Activated B cell treated with CpG ODN at 0.5 μM for 24 hours (primary cell): ENCODE measurements at regions not wholly inside any gene's neighbourhood (a gene's known extent, or its start where the extent isn't known, plus 50 kb on each side); places are given as distances from the start of the nearest gene placed in this dataset.

ENCODE experiments used
- ATAC-seq: fragments of 200-7000 bp; cut with Tn5 transposase; one replicate; pipeline ENCODE4 v1.10.0; 2021; ENCODE audit warnings: low read depth, mild to moderate bottlenecking, moderate library complexity
- CTCF ChIA-PET: fragments of 350-600 bp; sonication (Branson Sonifier 250); formaldehyde crosslinking; loops from one replicate; lab custom pipeline; 2021; ENCODE audit warnings: antibody characterized with exemption; lab: Charles Lee
- POLR2A ChIA-PET: fragments of 350-600 bp; sonication (Branson Sonifier 250); formaldehyde crosslinking; loops from one replicate; lab custom pipeline; 2021; ENCODE audit warnings: antibody characterized with exemption; lab: Charles Lee
- DNase-seq: peaks from one replicate; pipeline ENCODE4 v3.0.0; 2022
- H3K27ac Mint-ChIP-seq: one replicate; pipeline ENCODE4 v1.8.0; 2020; ENCODE audit warnings: mixed read lengths
- H3K27me3 Mint-ChIP-seq: one replicate; pipeline ENCODE4 v1.8.0; 2021; ENCODE audit warnings: mixed read lengths
- H3K36me3 Mint-ChIP-seq: one replicate; pipeline ENCODE4 v1.8.0; 2021; ENCODE audit warnings: low read depth, mixed read lengths
- H3K4me1 Mint-ChIP-seq: one replicate; pipeline ENCODE4 v1.8.0; 2021; ENCODE audit warnings: mixed read lengths
- H3K4me3 Mint-ChIP-seq: one replicate; pipeline ENCODE4 v1.8.0; 2020; ENCODE audit warnings: mild to moderate bottlenecking, mixed read lengths
- H3K9me3 Mint-ChIP-seq: one replicate; pipeline ENCODE4 v1.8.0; 2020; ENCODE audit warnings: mixed read lengths
- CTCF ChIP-seq: fragments of 200-600 bp; IDR thresholded peaks from one replicate; pipeline ENCODE4 v1.8.0; 2022; ENCODE audit warnings: antibody characterized with exemption, mild to moderate bottlenecking
- intact Hi-C: fragments of 100-400 bp; cut with micrococcal nuclease; formaldehyde crosslinking; loops from one replicate; pipeline ENCODE4 v1.15.1; 2024

GRCh38 chr5:167870055-167870454 lies 421.4 kb upstream of the WWC1 start:
- no peak for DNase-seq
- no peak overlapping the region for H3K27ac Mint-ChIP-seq
- H3K27me3 Mint-ChIP-seq, result no peaks in the 10 kb centered on the region
- POLR2A ChIA-PET, result no interaction called here
- no peaks in the 10 kb centered on the region for H3K36me3 Mint-ChIP-seq
- H3K4me1 Mint-ChIP-seq, result no peaks in the 10 kb centered on the region
- no peak for TF ChIP-seq CTCF
- intact Hi-C loops, result no loop called here
- ATAC-seq, result no peak
- CTCF ChIA-PET, result no interaction called here
- peaks cover 5% of the 10 kb centered on the region for H3K9me3 Mint-ChIP-seq
- no peak overlapping the region for H3K4me3 Mint-ChIP-seq

GRCh38 chr5:167871091-167871490 lies 420.4 kb upstream of the WWC1 start:
- H3K27ac Mint-ChIP-seq, result no peak overlapping the region
- intact Hi-C loops, result no loop called here
- no peaks in the 10 kb centered on the region for H3K27me3 Mint-ChIP-seq
- H3K9me3 Mint-ChIP-seq, result peaks cover 5% of the 10 kb centered on the region
- ChIA-PET POLR2A (no interaction called here), CTCF (no interaction called here)
- H3K36me3 Mint-ChIP-seq, result no peaks in the 10 kb centered on the region
- DNase-seq (no peak), ATAC-seq (no peak)
- H3K4me1 Mint-ChIP-seq, result no peaks in the 10 kb centered on the region
- TF ChIP-seq CTCF, result no peak
- no peak overlapping the region for H3K4me3 Mint-ChIP-seq

- Mint-ChIP-seq H3K4me3 (no peak overlapping the region), H3K4me1 (no peaks in the 10 kb centered on the region), H3K27ac (no peak overlapping the region), H3K9me3 (peaks cover 2% of the 10 kb centered on the region), H3K36me3 (no peaks in the 10 kb centered on the region), H3K27me3 (no peaks in the 10 kb centered on the region)
- ChIA-PET CTCF (no interaction called here), POLR2A (no interaction called here)
- no peak for TF ChIP-seq CTCF
- DNase-seq, result no peak
- intact Hi-C loops, result no loop called here
- no peak for ATAC-seq
Observed at GRCh38 chr5:167872791-167873190, 418.7 kb upstream of the WWC1 start.

- POLR2A ChIA-PET, result no interaction called here
- no peaks in the 10 kb centered on the region for H3K36me3 Mint-ChIP-seq
Observed at GRCh38 chr5:167877114-167877722, 414.2 kb upstream of the WWC1 start.

GRCh38 chr5:167877924-167878323 lies 413.5 kb upstream of the WWC1 start:
- no peak for TF ChIP-seq CTCF
- POLR2A ChIA-PET, result no interaction called here
- intact Hi-C loops, result no loop called here
- Mint-ChIP-seq H3K4me1 (no peaks in the 10 kb centered on the region), H3K27me3 (no peaks in the 10 kb centered on the region), H3K9me3 (peaks cover 5% of the 10 kb centered on the region), H3K36me3 (no peaks in the 10 kb centered on the region), H3K4me3 (no peak overlapping the region), H3K27ac (no peak overlapping the region)
- CTCF ChIA-PET, result no interaction called here
- no peak for DNase-seq
- ATAC-seq, result no peak

More at GRCh38 chr5:167877114-167877722, 414.2 kb upstream of the WWC1 start:
- H3K4me1 Mint-ChIP-seq, result no peaks in the 10 kb centered on the region
- H3K9me3 Mint-ChIP-seq, result peaks cover 2% of the 10 kb centered on the region
- CTCF ChIA-PET, result no interaction called here
- no peak for ATAC-seq
- H3K27ac Mint-ChIP-seq, result no peak overlapping the region
- no peak for DNase-seq
- intact Hi-C loops, result no loop called here
- no peaks in the 10 kb centered on the region for H3K27me3 Mint-ChIP-seq
- no peak for TF ChIP-seq CTCF
- no peak overlapping the region for H3K4me3 Mint-ChIP-seq
